ENCODE measurements at regions not wholly inside any gene's neighbourhood (a gene's known extent, or its start where the extent isn't known, plus 50 kb on each side); places are given as distances from the start of the nearest gene placed in this dataset.

- Histone ChIP-seq H3K4me3 (ENCODE audit: low read depth, low read length) (no peak overlapping the region), H3K9me3 (ENCODE audit: control insufficient read depth, insufficient read depth, low read length) (peaks cover 3% of the 10 kb centered on the region; the same call in 1 of the 2 replicates), H3K27me3 (ENCODE audit: control insufficient read depth, insufficient read depth, low read length) (no peaks in the 10 kb centered on the region), H3K27ac (ENCODE audit: low read depth, low read length) (no peak overlapping the region)
- no peak for DNase-seq (ENCODE audit: low read depth, low spot score)
- TF ChIP-seq CTCF (IDR thresholded peaks at IDR 0.05; ENCODE audit: low read depth, low read length), result no peak
- ChIA-PET POLR2A (no interaction called here), CTCF (no interaction called here)
Observed at GRCh38 chr11:35050541-35050995, 88.4 kb upstream of the CD44 start.

- no peaks in the 10 kb centered on the region for H3K27me3 ChIP-seq (ENCODE audit: control insufficient read depth, insufficient read depth, low read length)
- H3K4me3 ChIP-seq (ENCODE audit: low read depth, low read length), result no peak overlapping the region
- no peak overlapping the region for H3K27ac ChIP-seq (ENCODE audit: low read depth, low read length)
- no peak for DNase-seq (ENCODE audit: low read depth, low spot score)
- no peaks in the 10 kb centered on the region; the same call in 1 of the 2 replicates for H3K9me3 ChIP-seq (ENCODE audit: control insufficient read depth, insufficient read depth, low read length)
- no peak for TF ChIP-seq CTCF (IDR thresholded peaks at IDR 0.05; ENCODE audit: low read depth, low read length)
- CTCF ChIA-PET, result no interaction called here
- POLR2A ChIA-PET, result no interaction called here
Observed at GRCh38 chr11:35056391-35057093, 82.4 kb upstream of the CD44 start.

GRCh38 chr11:35057926-35058668, 80.9 kb upstream of the CD44 start:
- ChIA-PET CTCF (interaction anchor here (1.4 kb wide), 1 partner anchor 11 kb away, joined by 5 read pairs; no protein-coding TSS in a partner anchor), POLR2A (no interaction called here)
- Histone ChIP-seq H3K27me3 (ENCODE audit: control insufficient read depth, insufficient read depth, low read length) (no peaks in the 10 kb centered on the region), H3K9me3 (ENCODE audit: control insufficient read depth, insufficient read depth, low read length) (no peaks in the 10 kb centered on the region; the same call in 1 of the 2 replicates), H3K27ac (ENCODE audit: low read depth, low read length) (no peak overlapping the region), H3K4me3 (ENCODE audit: low read depth, low read length) (no peak overlapping the region)
- DNase-seq (ENCODE audit: low read depth, low spot score), result no peak
- TF ChIP-seq CTCF (IDR thresholded peaks at IDR 0.05; ENCODE audit: low read depth, low read length), result no peak

GRCh38 chr11:35058669-35059434, 80.1 kb upstream of the CD44 start:
- no peak for DNase-seq (ENCODE audit: low read depth, low spot score)
- H3K9me3 ChIP-seq (ENCODE audit: control insufficient read depth, insufficient read depth, low read length), result no peaks in the 10 kb centered on the region; the same call in 1 of the 2 replicates
- H3K27me3 ChIP-seq (ENCODE audit: control insufficient read depth, insufficient read depth, low read length), result no peaks in the 10 kb centered on the region
- CTCF ChIA-PET, result no interaction called here
- no peak overlapping the region for H3K4me3 ChIP-seq (ENCODE audit: low read depth, low read length)
- TF ChIP-seq CTCF (IDR thresholded peaks at IDR 0.05; ENCODE audit: low read depth, low read length), result no peak
- H3K27ac ChIP-seq (ENCODE audit: low read depth, low read length), result no peak overlapping the region
- POLR2A ChIA-PET, result no interaction called here

Measured in AG04450 (cell line).